GM21367 (cell line): ENCODE measurements at regions not wholly inside any gene's neighbourhood (a gene's known extent, or its start where the extent isn't known, plus 50 kb on each side); places are given as distances from the start of the nearest gene placed in this dataset.
"Not testable (repeated sequence)": the region's sequence is repeated elsewhere in the genome, so short reads cannot be mapped to it uniquely, and the experiment has no call there.

Experiments used
- ATAC-seq: cut with Tn5 transposase; IDR thresholded peaks from one replicate; pipeline ENCODE4 v1.9.1; 2021; ENCODE audit not compliant: unreplicated experiment

DNA sequence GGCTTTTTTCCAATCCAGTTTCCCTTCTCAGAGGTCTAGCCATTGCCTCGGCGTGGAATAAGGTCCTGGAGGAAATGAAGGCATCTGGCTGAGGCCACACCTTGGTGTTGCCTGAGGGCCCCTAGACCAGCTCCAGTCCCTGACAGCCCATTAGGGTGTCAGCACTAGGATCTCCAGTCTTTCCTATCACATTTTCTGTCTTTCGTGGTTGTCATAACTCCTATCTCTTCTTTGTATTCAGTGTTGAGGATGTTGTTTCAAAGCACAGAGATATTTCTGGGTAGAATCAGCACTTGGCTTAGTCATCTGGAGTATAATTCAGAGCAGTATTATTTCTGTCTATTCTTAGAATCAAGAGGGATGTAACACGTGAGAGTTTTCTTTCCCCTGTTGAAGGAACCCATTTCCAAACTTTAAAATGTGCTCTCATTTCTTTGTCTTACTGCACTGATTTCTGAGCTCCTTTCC lies 844.3 kb downstream of the KCNT2 start:
- no peak for ATAC-seq

GRCh38 chr1:195763146-195763906 lies 844.9 kb downstream of the KCNT2 start:
- ATAC-seq, result no peak

GRCh38 chr1:195761104-195761503 lies 847.1 kb downstream of the KCNT2 start:
- ATAC-seq, result no peak

GRCh38 chr1:195756109-195756508 lies 852.1 kb downstream of the KCNT2 start:
- ATAC-seq, result no peak

DNA sequence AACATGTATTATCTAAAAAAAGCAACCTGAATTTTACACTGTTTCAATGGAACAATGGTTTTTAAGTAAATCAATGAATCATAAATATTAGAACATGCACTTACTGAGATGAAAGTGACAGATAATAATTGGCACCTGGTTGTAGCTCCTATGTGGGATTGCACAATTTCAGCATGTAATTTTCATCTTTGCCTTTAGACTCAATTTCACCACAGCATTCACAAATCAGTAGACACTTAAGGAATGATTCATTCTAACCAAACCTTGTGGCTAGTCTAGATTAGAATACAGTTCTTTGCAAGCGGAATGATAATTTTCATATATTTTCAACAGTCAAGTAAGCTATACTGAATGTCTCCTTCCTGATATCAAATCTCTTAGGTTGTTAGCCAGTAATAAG lies 853.4 kb downstream of the KCNT2 start:
- no peak for ATAC-seq

DNA sequence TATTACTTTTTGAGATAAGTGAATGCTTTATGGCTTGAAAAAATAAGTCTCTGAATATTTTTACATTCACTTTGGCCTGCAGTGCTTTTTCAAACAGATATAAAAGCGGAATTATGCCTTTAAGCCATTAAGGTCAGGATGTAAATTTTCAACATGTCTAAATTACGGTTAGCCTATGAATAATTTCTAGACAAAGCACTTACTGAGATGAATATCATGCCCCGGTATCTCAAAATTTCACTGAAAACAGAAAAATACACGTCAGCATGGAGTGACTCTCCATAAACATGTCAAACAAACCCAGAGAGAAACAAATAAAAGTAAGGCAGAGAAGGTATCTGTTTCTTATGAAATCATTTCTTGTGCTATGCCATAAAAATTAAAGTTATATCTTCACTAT lies 853.9 kb downstream of the KCNT2 start:
- no peak for ATAC-seq

GRCh38 chr1:195748969-195749368 lies 859.3 kb downstream of the KCNT2 start:
- ATAC-seq, result no peak

GRCh38 chr1:195745189-195746010 lies 862.8 kb downstream of the KCNT2 start:
- ATAC-seq, result no peak

GRCh38 chr1:195744256-195744655 lies 864.0 kb downstream of the KCNT2 start:
- no peak for ATAC-seq

- no peak for ATAC-seq
Measured at GRCh38 chr1:195740862-195741261, 867.4 kb downstream of the KCNT2 start.

DNA sequence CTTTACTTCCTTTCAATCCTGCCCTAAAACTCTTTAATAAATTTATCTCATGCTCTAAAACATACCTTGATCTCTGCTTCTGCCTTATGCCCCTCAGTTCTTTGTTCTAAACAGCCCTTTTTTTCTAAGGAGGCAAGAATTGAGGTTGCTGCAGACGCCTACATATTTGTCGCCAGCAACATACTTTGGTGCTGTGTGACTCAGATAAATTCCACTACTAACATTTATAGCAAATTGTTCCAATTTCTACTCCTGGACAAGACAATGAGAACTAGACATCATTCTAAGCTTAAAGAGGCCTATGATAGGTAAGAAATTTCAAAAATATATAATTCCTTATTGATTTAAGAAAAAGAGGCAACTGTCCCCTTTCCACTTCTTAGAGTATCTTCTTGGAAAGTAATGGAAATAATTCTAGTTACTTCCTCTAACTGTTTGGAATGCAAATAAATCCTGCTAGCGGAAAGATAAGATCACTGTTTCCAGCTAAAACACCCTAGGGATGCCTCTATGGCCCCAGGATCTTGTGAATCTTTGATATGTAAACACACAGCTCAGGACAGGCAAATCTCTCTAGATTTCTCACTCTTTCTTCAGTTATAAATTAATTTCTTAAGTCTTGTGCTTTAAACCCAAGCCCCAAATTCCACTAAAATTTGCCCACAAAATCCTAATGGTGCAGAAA lies 869.1 kb downstream of the KCNT2 start:
- ATAC-seq, result no peak

- ATAC-seq, result no peak
Measured at GRCh38 chr1:195735140-195735539, 873.1 kb downstream of the KCNT2 start.

GRCh38 chr1:195733826-195734225 lies 874.4 kb downstream of the KCNT2 start:
- ATAC-seq, result peak; percentile 52

GRCh38 chr1:195733408-195733807 lies 874.8 kb downstream of the KCNT2 start:
- no peak for ATAC-seq

DNA sequence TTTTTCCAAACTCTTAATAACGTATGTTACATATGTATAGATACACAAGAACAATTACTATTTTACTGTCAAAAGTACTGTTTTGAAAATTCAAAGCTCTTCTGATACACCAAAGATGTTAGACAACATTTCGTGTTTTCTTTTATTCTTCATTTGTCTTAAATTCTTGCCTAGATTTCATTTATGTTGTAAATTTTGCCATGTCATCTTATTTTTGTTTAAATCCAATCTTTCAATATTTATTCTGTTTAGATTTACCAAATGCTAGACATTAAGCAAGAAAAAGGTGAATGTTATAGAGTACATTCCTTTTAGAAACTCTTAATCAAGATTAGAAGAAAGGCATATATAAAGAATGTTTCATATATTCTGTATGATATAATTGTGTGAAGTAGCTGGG lies 876.9 kb downstream of the KCNT2 start:
- ATAC-seq, result no peak

DNA sequence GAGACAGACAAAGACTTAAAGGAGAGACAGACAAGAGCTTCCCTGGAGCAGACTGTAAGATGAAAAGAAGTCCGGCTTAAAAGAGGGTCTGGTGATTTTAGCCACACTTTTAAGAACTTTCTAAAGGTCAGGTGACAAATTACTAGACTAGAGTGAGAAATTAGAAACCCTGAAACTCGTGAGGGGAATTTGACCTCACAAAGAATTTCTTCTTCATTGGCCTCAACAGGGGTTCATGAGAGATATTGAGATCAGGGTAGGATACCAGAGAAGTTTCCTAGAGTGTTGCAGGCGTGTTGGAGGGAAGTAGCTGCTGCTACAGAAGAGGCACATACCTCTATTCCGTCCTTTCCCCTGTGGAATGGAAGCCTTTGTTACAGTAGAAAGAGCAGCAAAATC lies 884.4 kb downstream of the KCNT2 start:
- no peak for ATAC-seq

DNA sequence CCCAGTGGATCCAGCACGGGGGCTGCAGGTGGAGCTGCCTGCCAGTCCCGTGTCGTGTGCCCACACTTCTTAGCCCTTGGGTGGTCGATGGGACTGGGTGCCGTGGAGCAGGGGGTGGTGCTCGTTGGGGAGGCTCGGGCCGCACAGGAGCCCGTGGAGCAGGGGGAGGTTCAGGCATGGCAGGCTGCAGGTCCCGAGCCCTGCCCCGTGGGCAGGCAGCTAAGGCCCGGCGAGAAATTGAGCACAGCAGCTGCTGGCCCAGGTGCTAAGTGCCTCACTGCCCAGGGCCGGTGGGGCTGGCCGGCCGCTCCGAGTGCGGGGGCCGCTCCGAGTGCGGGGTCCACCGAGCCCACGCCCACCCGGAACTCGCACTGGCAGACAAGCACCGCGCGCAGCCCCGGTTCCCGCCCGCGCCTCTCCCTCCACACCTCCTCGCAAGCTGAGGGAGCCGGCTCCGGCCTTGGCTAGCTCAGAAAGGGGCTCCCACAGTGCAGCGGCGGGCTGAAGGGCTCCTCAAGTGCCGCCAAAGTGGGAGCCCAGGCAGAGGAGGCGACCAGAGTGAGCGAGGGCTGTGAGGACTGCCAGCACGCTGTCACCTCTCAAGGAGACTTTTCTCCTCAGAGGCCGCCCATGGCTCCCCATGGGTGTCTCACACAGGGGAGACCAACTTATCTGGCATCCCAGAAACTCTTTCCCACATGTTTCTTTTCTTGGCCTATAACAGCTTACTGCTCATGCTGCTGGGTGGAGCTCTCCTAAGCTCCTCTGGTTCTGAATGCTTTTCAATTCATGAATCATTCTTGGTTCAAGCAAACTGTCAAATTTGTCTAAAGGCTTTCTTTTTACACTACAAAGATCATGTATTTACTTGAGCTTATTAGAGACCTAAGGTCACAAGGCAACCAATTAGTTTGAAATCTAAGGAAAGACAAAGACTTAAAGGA lies 885.1 kb downstream of the KCNT2 start:
- not testable (repeated sequence) for ATAC-seq

- ATAC-seq, result not testable (repeated sequence)
Measured at GRCh38 chr1:195722146-195722545, 886.1 kb downstream of the KCNT2 start.

DNA sequence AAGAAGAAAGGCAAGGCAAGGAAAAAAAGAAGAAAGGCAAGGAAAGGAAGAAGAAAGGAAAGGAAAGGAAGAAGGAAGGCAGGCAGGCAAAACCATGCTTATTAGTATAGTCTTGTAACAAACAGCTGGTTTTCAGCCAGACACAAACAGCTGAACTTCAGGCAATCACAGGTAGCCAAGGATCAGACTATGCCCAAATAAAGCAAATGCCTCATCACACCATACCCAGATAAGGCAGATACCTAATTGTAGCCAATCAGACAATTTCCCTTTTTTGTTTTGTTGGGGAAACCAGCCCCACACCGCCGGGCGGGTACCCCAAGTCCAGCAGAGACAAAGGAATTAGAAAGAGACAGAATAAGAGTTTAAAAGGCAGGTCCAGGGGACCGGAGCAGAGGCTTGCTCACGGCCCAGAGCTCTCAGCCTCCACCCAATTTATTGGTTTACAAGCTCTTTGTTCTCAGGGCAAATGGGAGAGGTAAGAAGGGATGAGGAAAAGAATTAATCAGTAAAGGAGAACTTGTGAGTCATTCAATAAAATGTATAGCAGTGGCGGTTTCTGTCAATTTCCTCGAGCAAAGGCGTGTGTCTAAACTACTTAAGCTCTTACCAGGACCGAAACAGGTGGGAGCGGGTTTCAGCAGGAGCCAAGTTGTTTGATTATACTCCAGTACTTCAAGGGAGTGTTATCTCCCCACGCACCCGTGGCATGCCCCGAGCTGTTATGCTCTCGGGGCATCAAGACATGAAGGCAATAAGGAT lies 886.8 kb downstream of the KCNT2 start:
- no peak for ATAC-seq

GRCh38 chr1:195717651-195718050 lies 890.6 kb downstream of the KCNT2 start:
- ATAC-seq, result no peak
